ENCODE measurements at regions not wholly inside any gene's neighbourhood (a gene's known extent, or its start where the extent isn't known, plus 50 kb on each side); places are given as distances from the start of the nearest gene placed in this dataset.

DNA sequence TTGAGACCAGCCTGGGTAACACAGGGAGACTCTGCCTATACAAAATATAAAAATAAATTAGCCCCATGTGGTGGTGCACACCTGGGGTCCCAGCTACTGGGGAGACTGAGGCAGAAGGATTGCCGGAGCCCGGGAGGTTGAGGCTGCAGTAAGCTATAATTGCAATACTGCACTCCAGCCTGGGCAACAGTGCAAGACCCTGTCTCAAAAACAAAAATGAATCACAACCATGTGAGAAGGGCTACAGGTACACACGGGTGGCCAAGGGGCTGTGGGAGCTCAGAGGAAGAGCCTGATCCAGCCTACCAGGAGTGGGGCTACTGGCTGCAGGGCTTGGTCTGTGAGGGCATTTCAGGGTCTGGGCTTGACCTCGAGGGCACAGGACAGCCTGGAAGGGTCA lies 55.2 kb upstream of the STXBP1 start:
- no peak overlapping the region for H3K27ac ChIP-seq (replicated peaks)
- TF ChIP-seq POLR2AphosphoS5 (IDR thresholded peaks at IDR 0.05; ENCODE audit: low read depth) (no peak), GABPA (IDR thresholded peaks at IDR 0.05; ENCODE audit: low read depth) (no peak), SPI1 (IDR thresholded peaks at IDR 0.05; ENCODE audit: borderline replicate concordance, low read depth) (no peak)
- TF ChIP-seq, protein P1, sequence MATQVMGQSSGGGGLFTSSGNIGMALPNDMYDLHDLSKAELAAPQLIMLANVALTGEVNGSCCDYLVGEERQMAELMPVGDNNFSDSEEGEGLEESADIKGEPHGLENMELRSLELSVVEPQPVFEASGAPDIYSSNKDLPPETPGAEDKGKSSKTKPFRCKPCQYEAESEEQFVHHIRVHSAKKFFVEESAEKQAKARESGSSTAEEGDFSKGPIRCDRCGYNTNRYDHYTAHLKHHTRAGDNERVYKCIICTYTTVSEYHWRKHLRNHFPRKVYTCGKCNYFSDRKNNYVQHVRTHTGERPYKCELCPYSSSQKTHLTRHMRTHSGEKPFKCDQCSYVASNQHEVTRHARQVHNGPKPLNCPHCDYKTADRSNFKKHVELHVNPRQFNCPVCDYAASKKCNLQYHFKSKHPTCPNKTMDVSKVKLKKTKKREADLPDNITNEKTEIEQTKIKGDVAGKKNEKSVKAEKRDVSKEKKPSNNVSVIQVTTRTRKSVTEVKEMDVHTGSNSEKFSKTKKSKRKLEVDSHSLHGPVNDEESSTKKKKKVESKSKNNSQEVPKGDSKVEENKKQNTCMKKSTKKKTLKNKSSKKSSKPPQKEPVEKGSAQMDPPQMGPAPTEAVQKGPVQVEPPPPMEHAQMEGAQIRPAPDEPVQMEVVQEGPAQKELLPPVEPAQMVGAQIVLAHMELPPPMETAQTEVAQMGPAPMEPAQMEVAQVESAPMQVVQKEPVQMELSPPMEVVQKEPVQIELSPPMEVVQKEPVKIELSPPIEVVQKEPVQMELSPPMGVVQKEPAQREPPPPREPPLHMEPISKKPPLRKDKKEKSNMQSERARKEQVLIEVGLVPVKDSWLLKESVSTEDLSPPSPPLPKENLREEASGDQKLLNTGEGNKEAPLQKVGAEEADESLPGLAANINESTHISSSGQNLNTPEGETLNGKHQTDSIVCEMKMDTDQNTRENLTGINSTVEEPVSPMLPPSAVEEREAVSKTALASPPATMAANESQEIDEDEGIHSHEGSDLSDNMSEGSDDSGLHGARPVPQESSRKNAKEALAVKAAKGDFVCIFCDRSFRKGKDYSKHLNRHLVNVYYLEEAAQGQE (IDR thresholded peaks at IDR 0.05; ENCODE audit: insufficient replicate concordance, low read depth) = no peak
- TF ChIP-seq, protein P2, sequence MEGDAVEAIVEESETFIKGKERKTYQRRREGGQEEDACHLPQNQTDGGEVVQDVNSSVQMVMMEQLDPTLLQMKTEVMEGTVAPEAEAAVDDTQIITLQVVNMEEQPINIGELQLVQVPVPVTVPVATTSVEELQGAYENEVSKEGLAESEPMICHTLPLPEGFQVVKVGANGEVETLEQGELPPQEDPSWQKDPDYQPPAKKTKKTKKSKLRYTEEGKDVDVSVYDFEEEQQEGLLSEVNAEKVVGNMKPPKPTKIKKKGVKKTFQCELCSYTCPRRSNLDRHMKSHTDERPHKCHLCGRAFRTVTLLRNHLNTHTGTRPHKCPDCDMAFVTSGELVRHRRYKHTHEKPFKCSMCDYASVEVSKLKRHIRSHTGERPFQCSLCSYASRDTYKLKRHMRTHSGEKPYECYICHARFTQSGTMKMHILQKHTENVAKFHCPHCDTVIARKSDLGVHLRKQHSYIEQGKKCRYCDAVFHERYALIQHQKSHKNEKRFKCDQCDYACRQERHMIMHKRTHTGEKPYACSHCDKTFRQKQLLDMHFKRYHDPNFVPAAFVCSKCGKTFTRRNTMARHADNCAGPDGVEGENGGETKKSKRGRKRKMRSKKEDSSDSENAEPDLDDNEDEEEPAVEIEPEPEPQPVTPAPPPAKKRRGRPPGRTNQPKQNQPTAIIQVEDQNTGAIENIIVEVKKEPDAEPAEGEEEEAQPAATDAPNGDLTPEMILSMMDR (IDR thresholded peaks at IDR 0.05; ENCODE audit: insufficient read depth, low read length) = no peak
- H3K27me3 ChIP-seq (ENCODE audit: insufficient read depth, poor library complexity, severe bottlenecking) = no peaks in the 10 kb centered on the region
- H3K4me3 ChIP-seq (replicated peaks; ENCODE audit: insufficient read depth, low read length) = no peak overlapping the region
- DNase-seq (ENCODE audit: low read depth in 1 of 2, low spot score in 1 of 2) = no peak

DNA sequence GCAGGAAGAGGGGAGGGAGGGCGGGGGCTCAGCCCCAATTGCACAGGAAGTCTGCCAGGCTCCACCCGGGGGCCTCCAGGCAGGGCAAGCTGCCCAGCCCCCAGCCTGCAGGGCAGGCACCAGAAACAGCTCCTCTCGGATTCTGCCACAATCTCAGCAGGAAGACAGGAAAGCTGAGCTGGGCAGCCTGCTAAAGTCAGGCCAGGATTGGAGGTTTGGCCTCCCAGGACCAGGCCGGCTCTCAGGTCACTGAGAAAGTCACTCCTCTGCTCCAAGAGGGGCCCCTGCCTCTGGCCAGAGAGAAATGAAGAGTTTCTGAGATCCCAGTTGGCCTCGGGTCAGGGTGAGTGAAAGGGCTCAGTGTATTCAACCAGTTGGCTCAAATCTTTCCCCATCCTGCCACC lies 54.6 kb upstream of the STXBP1 start:
- TF ChIP-seq SPI1 (IDR thresholded peaks at IDR 0.05; ENCODE audit: borderline replicate concordance, low read depth) = no peak
- no peak for TF ChIP-seq POLR2AphosphoS5 (IDR thresholded peaks at IDR 0.05; ENCODE audit: low read depth)
- TF ChIP-seq, protein P2 (IDR thresholded peaks at IDR 0.05; ENCODE audit: insufficient read depth, low read length) = no peak
- no peak for TF ChIP-seq GABPA (IDR thresholded peaks at IDR 0.05; ENCODE audit: low read depth)
- TF ChIP-seq, protein P1 (IDR thresholded peaks at IDR 0.05; ENCODE audit: insufficient replicate concordance, low read depth) = no peak
- Histone ChIP-seq H3K4me3 (replicated peaks; ENCODE audit: insufficient read depth, low read length) (no peak overlapping the region), H3K27me3 (ENCODE audit: insufficient read depth, poor library complexity, severe bottlenecking) (no peaks in the 10 kb centered on the region), H3K27ac (replicated peaks) (no peak overlapping the region)
- no peak for DNase-seq (ENCODE audit: low read depth in 1 of 2, low spot score in 1 of 2)

DNA sequence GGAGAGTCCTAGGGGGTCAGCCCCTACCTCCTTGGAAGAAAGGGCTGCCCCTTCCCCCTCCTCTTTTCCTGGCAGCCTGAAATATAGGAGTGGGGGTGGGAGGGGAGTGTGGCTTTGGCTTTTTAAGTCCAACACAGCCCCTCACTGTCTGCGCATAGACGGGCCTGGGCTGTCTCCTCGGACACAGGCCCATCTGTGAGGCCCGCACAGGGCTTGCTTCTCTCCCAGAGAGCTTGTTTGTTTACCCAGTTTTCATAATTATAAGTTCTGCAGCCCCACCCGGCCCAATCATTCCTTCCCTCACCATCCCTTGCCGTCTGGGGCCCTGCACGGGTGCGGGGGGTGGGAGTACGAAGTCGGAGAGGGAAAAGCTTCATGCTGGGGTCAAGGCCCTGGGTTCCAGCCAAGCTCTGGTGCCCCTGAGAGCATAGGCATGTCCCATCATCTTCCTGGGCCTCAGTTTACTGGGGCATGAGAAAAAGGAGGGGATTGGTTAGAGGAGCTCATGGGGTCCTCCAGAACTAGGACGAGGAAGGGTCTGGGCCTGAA lies 54.0 kb upstream of the STXBP1 start:
- Histone ChIP-seq H3K27ac (replicated peaks) (no peak overlapping the region), H3K27me3 (ENCODE audit: insufficient read depth, poor library complexity, severe bottlenecking) (no peaks in the 10 kb centered on the region), H3K4me3 (replicated peaks; ENCODE audit: insufficient read depth, low read length) (no peak overlapping the region)
- no peak for TF ChIP-seq SPI1 (IDR thresholded peaks at IDR 0.05; ENCODE audit: borderline replicate concordance, low read depth)
- no peak for TF ChIP-seq GABPA (IDR thresholded peaks at IDR 0.05; ENCODE audit: low read depth)
- TF ChIP-seq, protein P2 (IDR thresholded peaks at IDR 0.05; ENCODE audit: insufficient read depth, low read length) = no peak
- TF ChIP-seq, protein P1 (IDR thresholded peaks at IDR 0.05; ENCODE audit: insufficient replicate concordance, low read depth) = no peak
- no peak for DNase-seq (ENCODE audit: low read depth in 1 of 2, low spot score in 1 of 2)

Data from HL-60 (cell line).